ENCODE measurements at regions not wholly inside any gene's neighbourhood (a gene's known extent, or its start where the extent isn't known, plus 50 kb on each side); places are given as distances from the start of the nearest gene placed in this dataset.

- Histone ChIP-seq H3K4me3 (replicated peaks in 1 of 2; ENCODE audit: low read depth in 1 of 2, low read length in 2 of 2) (no peak overlapping the region), H3K4me1 (ENCODE audit: control insufficient read depth in 1 of 2, insufficient read depth in 2 of 2, low read length in 2 of 2) (no peaks in the 10 kb centered on the region), H3K36me3 (ENCODE audit: control insufficient read depth in 1 of 2, insufficient read depth in 2 of 2, low read length in 2 of 2) (no peaks in the 10 kb centered on the region), H3K79me2 (ENCODE audit: insufficient read depth, low read length) (no peaks in the 10 kb centered on the region), H2AFZ (ENCODE audit: low read depth, low read length, poor library complexity, severe bottlenecking) (no peak overlapping the region), H3K4me2 (ENCODE audit: low read length) (no peak overlapping the region), H3K9me2 (ENCODE audit: insufficient read depth) (no peaks in the 10 kb centered on the region), H3K27me3 (ENCODE audit: insufficient read depth, low read length) (peaks cover 32% of the 10 kb centered on the region), H4K20me1 (ENCODE audit: insufficient read depth) (no peaks in the 10 kb centered on the region), H3K27ac (ENCODE audit: low read depth, low read length) (no peak overlapping the region), H3K9me3 (ENCODE audit: control insufficient read depth in 1 of 2, insufficient read depth in 1 of 2, low read depth in 1 of 2, low read length in 2 of 2) (no peaks in the 10 kb centered on the region), H3K9ac (ENCODE audit: low read length) (no peak overlapping the region)
- DNase-seq (ENCODE audit: low read depth, low spot score) = no peak
- no TSS peak for BruUV-seq (replicated peaks)
- ChIA-PET CTCF (no interaction called here), POLR2A (no interaction called here), RAD21 (ENCODE audit: low non-redundant PET in 1 of 2, low total read pairs in 2 of 2, uncharacterized antibody in 2 of 2, unreplicated experiment in 2 of 2) (no interaction called here)
- TF ChIP-seq JUND (IDR thresholded peaks at IDR 0.05) (no peak), POLR2AphosphoS5 (IDR thresholded peaks at IDR 0.05; ENCODE audit: low read depth, low read length) (no peak), CBX3 (IDR thresholded peaks at IDR 0.05; ENCODE audit: low read depth) (no peak), SIN3A (IDR thresholded peaks at IDR 0.05; ENCODE audit: low read depth) (no peak), FOSL1 (IDR thresholded peaks at IDR 0.05; ENCODE audit: low read depth) (no peak), POLR2A (IDR thresholded peaks at IDR 0.05; ENCODE audit: borderline replicate concordance, extremely low read depth, insufficient read depth, insufficient read length) (no peak), ZFX (IDR thresholded peaks at IDR 0.05) (no peak), SRF (IDR thresholded peaks at IDR 0.05; ENCODE audit: low read depth) (no peak), ZBTB33 (IDR thresholded peaks at IDR 0.05; ENCODE audit: extremely low read depth, insufficient replicate concordance, low read length) (no peak), YY1 (IDR thresholded peaks at IDR 0.05; ENCODE audit: extremely low read depth, insufficient replicate concordance, low read depth, low read length) (no peak), ATF3 (IDR thresholded peaks at IDR 0.05) (no peak), REST (IDR thresholded peaks at IDR 0.05; ENCODE audit: low read depth) (no peak), SP1 (IDR thresholded peaks at IDR 0.05; ENCODE audit: low read depth) (no peak), EGR1 (IDR thresholded peaks at IDR 0.05; ENCODE audit: low read depth) (no peak), TCF7L2 (IDR thresholded peaks at IDR 0.05; ENCODE audit: borderline replicate concordance, extremely low read depth, insufficient read depth, insufficient read length) (no peak), CEBPB (IDR thresholded peaks at IDR 0.05; ENCODE audit: low read depth) (no peak), ELF1 (IDR thresholded peaks at IDR 0.05; ENCODE audit: borderline replicate concordance, low read depth) (no peak), MAX (IDR thresholded peaks at IDR 0.05) (no peak), ZNF274 (IDR thresholded peaks at IDR 0.05; ENCODE audit: low read depth, low read length) (no peak)
- no peak for ATAC-seq
- intact Hi-C loops (cut with micrococcal nuclease) = no loop called here
Observed at GRCh38 chr14:22251090-22251489, 337.9 kb downstream of the DAD1 start.
